GM12892 (cell line): ENCODE measurements at regions not wholly inside any gene's neighbourhood (a gene's known extent, or its start where the extent isn't known, plus 50 kb on each side); places are given as distances from the start of the nearest gene placed in this dataset.

Experiments used
- POLR2A ChIP-seq: IDR thresholded peaks from 2 replicates; pipeline ENCODE4 v1.6.1; 2011; ENCODE audit warnings: low read depth, low read length, control low read depth
- TAF1 ChIP-seq: IDR thresholded peaks from 2 replicates; pipeline ENCODE4 v1.6.1; 2011; ENCODE audit warnings: low read depth, mild to moderate bottlenecking, control low read depth, low read length, borderline replicate concordance

- no peak for TF ChIP-seq POLR2A
- TF ChIP-seq TAF1: no peak
Measured at GRCh38 chr1:200263203-200263602, 146.6 kb downstream of the ZNF281 start.
